ENCODE measurements at regions not wholly inside any gene's neighbourhood (a gene's known extent, or its start where the extent isn't known, plus 50 kb on each side); places are given as distances from the start of the nearest gene placed in this dataset.
A peak's percentile ranks its signal among the peaks of the same experiment; 100 is the strongest.

GRCh38 chr4:128484896-128485295 is 197.3 kb upstream of the PGRMC2 start:
- DNase-seq (ENCODE audit: low spot score): no peak

- DNase-seq (ENCODE audit: low spot score): no peak
Measured at GRCh38 chr4:128483816-128484215, 196.2 kb upstream of the PGRMC2 start.

GRCh38 chr4:128483041-128483440 is 195.4 kb upstream of the PGRMC2 start:
- DNase-seq (ENCODE audit: low spot score): no peak

- DNase-seq (ENCODE audit: low spot score): no peak
Measured at GRCh38 chr4:128481752-128482480, 194.3 kb upstream of the PGRMC2 start.

- no peak for DNase-seq (ENCODE audit: low spot score)
Measured at GRCh38 chr4:128480945-128481344, 193.3 kb upstream of the PGRMC2 start.

GRCh38 chr4:128477540-128477939 is 189.9 kb upstream of the PGRMC2 start:
- no peak for DNase-seq (ENCODE audit: low spot score)

GRCh38 chr4:128475597-128475996 is 188.0 kb upstream of the PGRMC2 start:
- DNase-seq (ENCODE audit: low spot score): no peak

GRCh38 chr4:128471576-128471975 is 184.0 kb upstream of the PGRMC2 start:
- DNase-seq (ENCODE audit: low spot score): no peak

- DNase-seq (ENCODE audit: low spot score): no peak
Measured at GRCh38 chr4:128470492-128471053, 183.0 kb upstream of the PGRMC2 start.

- peak; percentile 66 for DNase-seq (ENCODE audit: low spot score)
Measured at GRCh38 chr4:128468123-128468989, 180.7 kb upstream of the PGRMC2 start.

GRCh38 chr4:128465523-128465922 is 177.9 kb upstream of the PGRMC2 start:
- no peak for DNase-seq (ENCODE audit: low spot score)

- no peak for DNase-seq (ENCODE audit: low spot score)
Measured at GRCh38 chr4:128463006-128463405, 175.4 kb upstream of the PGRMC2 start.

GRCh38 chr4:128462103-128462783 is 174.6 kb upstream of the PGRMC2 start:
- no peak for DNase-seq (ENCODE audit: low spot score)

- DNase-seq (ENCODE audit: low spot score): peak; percentile 19
Measured at GRCh38 chr4:128461291-128462102, 173.9 kb upstream of the PGRMC2 start.

GRCh38 chr4:128459547-128459946 is 171.9 kb upstream of the PGRMC2 start:
- no peak for DNase-seq (ENCODE audit: low spot score)

- no peak for DNase-seq (ENCODE audit: low spot score)
Measured at GRCh38 chr4:128458816-128459215, 171.2 kb upstream of the PGRMC2 start.

GRCh38 chr4:128457726-128458125 is 170.1 kb upstream of the PGRMC2 start:
- DNase-seq (ENCODE audit: low spot score): no peak

GRCh38 chr4:128456171-128456570 is 168.6 kb upstream of the PGRMC2 start:
- no peak for DNase-seq (ENCODE audit: low spot score)

GRCh38 chr4:128455480-128455879 is 167.9 kb upstream of the PGRMC2 start:
- no peak for DNase-seq (ENCODE audit: low spot score)

- DNase-seq (ENCODE audit: low spot score): no peak
Measured at GRCh38 chr4:128454881-128455280, 167.3 kb upstream of the PGRMC2 start.

GRCh38 chr4:128454281-128454871 is 166.8 kb upstream of the PGRMC2 start:
- DNase-seq (ENCODE audit: low spot score): peak; percentile 77
